H1 (cell line): ENCODE measurements at regions not wholly inside any gene's neighbourhood (a gene's known extent, or its start where the extent isn't known, plus 50 kb on each side); places are given as distances from the start of the nearest gene placed in this dataset.

Experiments used
- CTCF ChIA-PET: fragments of 300-600 bp; sonication (Branson Sonifier 250); formaldehyde crosslinking; loops from one replicate; lab custom pipeline; 2021; ENCODE audit not compliant: partially characterized antibody; lab: Charles Lee
- POLR2A ChIA-PET: fragments of 300-600 bp; sonication (Branson Sonifier 250); formaldehyde crosslinking; loops from one replicate; lab custom pipeline; 2021; ENCODE audit warnings: inconsistent platforms; ENCODE audit not compliant: partially characterized antibody; lab: Charles Lee
- DNase-seq, 2 experiments: peaks; one replicate each; pipeline versions ENCODE4 v3.0.0 to v3.0.0-alpha.2; 2010 to 2022; ENCODE audit warnings: low spot score in 2 of 2, low read depth in 1 of 2, mixed read lengths in 1 of 2
- FAIRE-seq: peaks from 2 replicates; lab custom pipeline; 2011; peaks lifted over from hg19 to GRCh38; lab: Jason Lieb, UNC
- H2AFZ ChIP-seq: 2 replicates; pipeline ENCODE4 v1.8.1; 2012; ENCODE audit warnings: low read length, inconsistent platforms
- H2AK5ac ChIP-seq: 2 replicates; pipeline ENCODE4 v1.6.1; 2013; ENCODE audit warnings: low read depth, low read length
- H2BK120ac ChIP-seq: replicated peaks from 2 replicates; pipeline ENCODE3; 2013; ENCODE audit warnings: low read depth, low read length, inconsistent platforms
- H2BK12ac ChIP-seq: 2 replicates; pipeline ENCODE4 v1.6.1; 2013; ENCODE audit warnings: low read depth, low read length
- H2BK15ac ChIP-seq: 2 replicates; pipeline ENCODE4 v1.6.1; 2013; ENCODE audit warnings: low read length
- H2BK20ac ChIP-seq: 2 replicates; pipeline ENCODE4 v1.6.1; 2013; ENCODE audit warnings: low read length
- H2BK5ac ChIP-seq: 2 replicates; pipeline ENCODE4 v1.6.1; 2013; ENCODE audit warnings: low read depth, low read length
- H3K14ac ChIP-seq: 2 replicates; pipeline ENCODE4 v1.6.1; 2013; ENCODE audit warnings: inconsistent platforms; ENCODE audit not compliant: insufficient read length
- H3K18ac ChIP-seq: 2 replicates; pipeline ENCODE4 v1.6.1; 2013; ENCODE audit warnings: low read length; ENCODE audit errors: extremely low read depth
- H3K23ac ChIP-seq: 2 replicates; pipeline ENCODE4 v1.6.1; 2013; ENCODE audit warnings: inconsistent platforms; ENCODE audit not compliant: insufficient read length
- H3K23me2 ChIP-seq: 2 replicates; pipeline ENCODE4 v1.6.1; 2013; ENCODE audit warnings: low read depth, low read length
- H3K27ac ChIP-seq: 2 replicates; pipeline ENCODE4 v1.6.1; 2011; ENCODE audit warnings: low read depth, low read length, inconsistent platforms
- H3K27me3 ChIP-seq, 4 experiments: replicated peaks in 1 of 4; 1 replicate in 1 of 4; 2 replicates in 3 of 4; pipeline versions ENCODE4 v1.6.1 to v1.8.1; 2011 to 2013; ENCODE audit warnings: low read length in 3 of 4, mild to moderate bottlenecking in 3 of 4, inconsistent platforms in 2 of 4, mixed read lengths in 2 of 4, moderate library complexity in 1 of 4; ENCODE audit not compliant: control insufficient read depth in 3 of 4, insufficient read depth in 3 of 4; ENCODE audit errors: extremely low read depth in 1 of 4
- H3K36me3 ChIP-seq, 4 experiments: 2 replicates each; pipeline versions ENCODE4 v1.6.1 to v1.8.1; 2011 to 2013; ENCODE audit warnings: mild to moderate bottlenecking in 4 of 4, low read length in 3 of 4, moderate library complexity in 2 of 4, control low read depth in 1 of 4, inconsistent platforms in 1 of 4; ENCODE audit not compliant: insufficient read depth in 4 of 4, control insufficient read depth in 2 of 4
- H3K4ac ChIP-seq: replicated peaks from 2 replicates; pipeline ENCODE3; 2013; ENCODE audit warnings: low read length, low read depth, mixed read lengths, inconsistent platforms; ENCODE audit not compliant: insufficient read length
- H3K4me1 ChIP-seq, 4 experiments: replicated peaks in 1 of 4; 1 replicate in 1 of 4; 2 replicates in 3 of 4; pipeline versions ENCODE4 v1.6.1 to v1.8.1; 2011 to 2013; ENCODE audit warnings: low read length in 3 of 4, inconsistent platforms in 2 of 4, mixed read lengths in 1 of 4; ENCODE audit not compliant: insufficient read depth in 4 of 4, control insufficient read depth in 3 of 4
- H3K4me2 ChIP-seq, 2 experiments: 2 replicates each; pipeline versions ENCODE4 v1.6.1 to v1.8.1; 2011 to 2013; ENCODE audit warnings: low read depth in 2 of 2, low read length in 2 of 2, control low read depth in 1 of 2, inconsistent platforms in 1 of 2, mild to moderate bottlenecking in 1 of 2; ENCODE audit not compliant: insufficient read depth in 1 of 2
- H3K4me3 ChIP-seq, 4 experiments: fragments of 200-600, 300-600 bp in 1 of 4; sonication (generic), shearing (Covaris generic), sonication (Bioruptor Twin) in 1 of 4; 2 replicates each; pipeline versions ENCODE4 v1.5.1 to v1.8.1; 2011 to 2016; ENCODE audit warnings: low read length in 4 of 4, low read depth in 3 of 4, control low read depth in 2 of 4, inconsistent platforms in 2 of 4, mild to moderate bottlenecking in 2 of 4, mixed read lengths in 1 of 4, moderate library complexity in 1 of 4; ENCODE audit not compliant: insufficient read depth in 2 of 4; ENCODE audit errors: extremely low read depth in 1 of 4
- H3K56ac ChIP-seq: replicated peaks from 2 replicates; pipeline ENCODE3; 2013; ENCODE audit warnings: low read depth, mild to moderate bottlenecking, mixed read lengths, low read length, inconsistent platforms; ENCODE audit not compliant: insufficient read length
- H3K79me1 ChIP-seq: 2 replicates; pipeline ENCODE4 v1.6.1; 2013; ENCODE audit warnings: low read depth, low read length, control low read depth
- H3K79me2 ChIP-seq, 2 experiments: 2 replicates each; pipeline versions ENCODE4 v1.6.1 to v1.8.1; 2012 to 2013; ENCODE audit warnings: low read length in 2 of 2, mild to moderate bottlenecking in 2 of 2, inconsistent platforms in 1 of 2; ENCODE audit not compliant: insufficient read depth in 2 of 2, control insufficient read depth in 1 of 2
- H3K9ac ChIP-seq, 4 experiments: replicated peaks in 1 of 4; 1 replicate in 1 of 4; 2 replicates in 3 of 4; pipeline versions ENCODE4 v1.6.1 to v1.8.1; 2011 to 2013; ENCODE audit warnings: low read depth in 3 of 4, low read length in 3 of 4, control low read depth in 2 of 4, mild to moderate bottlenecking in 2 of 4, moderate library complexity in 2 of 4, inconsistent platforms in 1 of 4; ENCODE audit errors: extremely low read depth in 1 of 4
- H3K9me3 ChIP-seq, 2 experiments: 2 replicates each; pipeline versions ENCODE4 v1.6.1 to v1.8.1; 2012 to 2013; ENCODE audit warnings: mild to moderate bottlenecking in 2 of 2, moderate library complexity in 2 of 2, control low read depth in 1 of 2, inconsistent platforms in 1 of 2, low read depth in 1 of 2, low read length in 1 of 2, mixed read lengths in 1 of 2; ENCODE audit not compliant: insufficient read depth in 2 of 2
- H4K20me1 ChIP-seq, 2 experiments: replicated peaks in 1 of 2; 2 replicates each; pipeline versions ENCODE3 to v1.8.1; 2011 to 2013; ENCODE audit warnings: inconsistent platforms in 2 of 2, low read length in 2 of 2, mild to moderate bottlenecking in 1 of 2; ENCODE audit not compliant: insufficient read depth in 2 of 2, control insufficient read depth in 1 of 2
- H4K5ac ChIP-seq: 2 replicates; pipeline ENCODE4 v1.6.1; 2013; ENCODE audit warnings: low read length, low read depth, mixed read lengths, inconsistent platforms; ENCODE audit not compliant: insufficient read length
- H4K8ac ChIP-seq: 2 replicates; pipeline ENCODE4 v1.8.0; 2013; ENCODE audit warnings: mild to moderate bottlenecking, moderate library complexity, low read length, inconsistent platforms; ENCODE audit not compliant: insufficient read depth; ENCODE audit errors: extremely low read depth
- H4K91ac ChIP-seq: replicated peaks from 2 replicates; pipeline ENCODE3; 2013; ENCODE audit warnings: low read length, mixed read lengths, inconsistent platforms; ENCODE audit not compliant: insufficient read length
- KDM1A ChIP-seq: fragments of 200-600, 300-600 bp; sonication (generic); IDR thresholded peaks from 2 replicates; pipeline ENCODE4 v1.7.1; 2016; ENCODE audit warnings: mild to moderate bottlenecking, low read length, borderline replicate concordance
- TEAD4 ChIP-seq: IDR thresholded peaks from 2 replicates; pipeline ENCODE4 v1.6.1; 2012; ENCODE audit warnings: low read depth, low read length, inconsistent platforms, mixed read lengths
- WGBS, 2 experiments: shearing (Covaris generic) in 1 of 2; methylation state at CpG; one replicate each; pipeline versions ENCODE4 v1.1.6 to v1.1.7; 2013 to 2015; ENCODE audit warnings: low lambda C conversion rate in 2 of 2, mixed read lengths in 2 of 2, inconsistent platforms in 1 of 2, low coverage in 1 of 2, missing lambda C conversion rate in 1 of 2; ENCODE audit not compliant: insufficient replicate concordance in 2 of 2, insufficient coverage in 1 of 2, insufficient read length in 1 of 2; ENCODE audit errors: extremely low coverage in 1 of 2, missing lambda C conversion rate in 1 of 2; 5-methylcytosine and 5-hydroxymethylcytosine counted together

DNA sequence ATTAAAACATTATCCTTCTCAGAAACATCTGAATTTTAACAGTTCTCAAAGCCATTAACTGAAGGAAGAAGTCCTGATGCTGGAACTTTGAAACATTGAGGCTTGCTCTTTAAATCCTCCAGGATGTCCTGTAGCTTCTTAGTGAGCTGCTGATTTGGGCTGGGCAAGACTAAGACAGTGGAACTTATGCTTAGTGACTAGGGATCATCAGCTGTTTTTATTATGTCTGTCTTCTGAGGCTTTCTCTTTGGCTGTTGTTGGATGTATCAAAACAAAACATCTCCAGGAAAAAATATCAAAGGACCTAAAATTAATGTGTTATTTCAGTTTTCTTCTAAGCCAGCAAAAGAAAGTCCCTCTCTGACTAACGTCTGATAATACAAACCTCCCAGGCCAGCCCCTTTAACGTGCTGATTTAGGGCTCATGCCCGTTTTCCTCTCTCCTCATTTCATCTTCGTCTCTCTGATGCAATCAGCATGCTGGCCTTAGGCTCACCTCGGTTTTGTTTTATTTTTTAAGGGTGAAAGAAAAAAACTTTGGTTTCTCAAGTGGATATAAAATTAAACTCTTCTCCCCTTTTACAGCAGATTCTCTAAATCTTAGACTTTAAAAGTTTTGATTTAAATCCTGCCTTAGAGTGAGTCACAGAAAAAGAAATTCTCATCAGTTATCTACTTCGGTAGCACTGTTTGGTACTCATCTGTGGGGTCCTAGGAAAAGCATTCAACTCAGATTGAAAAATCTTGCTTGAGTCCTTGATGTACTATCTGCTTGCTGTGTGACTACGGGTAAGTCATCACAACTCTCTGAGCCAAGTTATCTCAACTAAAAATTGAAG is 106.2 kb upstream of the CCDC91 start:
- H4K5ac ChIP-seq = no peak overlapping the region
- H3K79me2 ChIP-seq = no peaks in the 10 kb centered on the region
- no peak overlapping the region for H3K56ac ChIP-seq
- no peaks in the 10 kb centered on the region for H3K9me3 ChIP-seq
- H2BK120ac ChIP-seq = no peak overlapping the region
- no peaks in the 10 kb centered on the region for H3K23me2 ChIP-seq
- no peak overlapping the region for H3K27ac ChIP-seq
- H3K79me1 ChIP-seq = no peaks in the 10 kb centered on the region
- no peak overlapping the region for H3K14ac ChIP-seq
- no peak overlapping the region for H3K9ac ChIP-seq
- H3K36me3 ChIP-seq = no peaks in the 10 kb centered on the region
- H2AFZ ChIP-seq = no peak overlapping the region
- no peaks in the 10 kb centered on the region for H4K20me1 ChIP-seq
- H2BK12ac ChIP-seq = no peak overlapping the region
- no peak overlapping the region for H3K23ac ChIP-seq
- H2AK5ac ChIP-seq = no peak overlapping the region
- no peak overlapping the region for H3K4ac ChIP-seq
- no peak overlapping the region for H2BK15ac ChIP-seq
- H3K4me2 ChIP-seq = no peak overlapping the region
- FAIRE-seq (no peak), DNase-seq (no peak)
- no peak overlapping the region for H4K8ac ChIP-seq
- H4K91ac ChIP-seq = no peak overlapping the region
- H3K18ac ChIP-seq = no peak overlapping the region
- WGBS, 2 experiments = 75% methylated on average over 7 of the region's 7 CpGs; no CpG with 5 or more reads in 1 of the 2 experiments
- H2BK20ac ChIP-seq = no peak overlapping the region
- POLR2A ChIA-PET = no interaction called here
- H3K27me3 ChIP-seq = no peaks in the 10 kb centered on the region
- TF ChIP-seq TEAD4 = no peak
- no peak for TF ChIP-seq KDM1A
- no peak overlapping the region for H3K4me3 ChIP-seq
- CTCF ChIA-PET = no interaction called here
- H2BK5ac ChIP-seq = no peak overlapping the region
- H3K4me1 ChIP-seq = no peaks in the 10 kb centered on the region
